MM.1S (cell line): ENCODE measurements at regions not wholly inside any gene's neighbourhood (a gene's known extent, or its start where the extent isn't known, plus 50 kb on each side); places are given as distances from the start of the nearest gene placed in this dataset.
"Not testable (repeated sequence)": the region's sequence is repeated elsewhere in the genome, so short reads cannot be mapped to it uniquely, and the experiment has no call there.

Source experiments
- EZH2 ChIP-seq: fragments of 300-600 bp; sonication (generic); optimal IDR thresholded peaks from 2 replicates; pipeline ENCODE3; 2017; ENCODE audit warnings: low read depth, mild to moderate bottlenecking, antibody characterized with exemption, low read length, mixed read lengths
- TF ChIP-seq, protein P1 (sequence below): fragments of 300-600 bp; sonication (generic); IDR thresholded peaks from 2 replicates; pipeline ENCODE4 v1.5.1; 2016; ENCODE audit warnings: antibody characterized with exemption, low read length, mixed read lengths

DNA sequence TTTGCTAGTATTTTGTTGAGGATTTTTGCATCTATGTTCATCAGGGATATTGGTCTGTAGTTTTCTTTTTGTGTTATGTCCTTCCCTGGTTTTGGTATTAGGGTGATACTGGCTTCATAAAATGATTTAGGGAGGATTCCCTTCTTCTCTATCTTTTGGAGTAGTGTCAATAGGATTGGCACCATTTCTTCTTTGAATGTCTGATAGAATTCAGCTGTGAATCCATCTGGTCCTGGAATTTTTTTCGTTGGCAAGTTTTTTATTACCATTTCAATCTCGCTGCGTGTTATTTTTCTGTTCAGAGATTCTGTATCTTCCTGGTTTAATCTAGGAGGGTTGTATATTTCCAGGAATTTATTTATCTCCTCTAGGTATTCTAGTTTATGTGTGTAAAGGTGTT is 234.3 kb downstream of the OXSM start:
- TF ChIP-seq, protein P1, sequence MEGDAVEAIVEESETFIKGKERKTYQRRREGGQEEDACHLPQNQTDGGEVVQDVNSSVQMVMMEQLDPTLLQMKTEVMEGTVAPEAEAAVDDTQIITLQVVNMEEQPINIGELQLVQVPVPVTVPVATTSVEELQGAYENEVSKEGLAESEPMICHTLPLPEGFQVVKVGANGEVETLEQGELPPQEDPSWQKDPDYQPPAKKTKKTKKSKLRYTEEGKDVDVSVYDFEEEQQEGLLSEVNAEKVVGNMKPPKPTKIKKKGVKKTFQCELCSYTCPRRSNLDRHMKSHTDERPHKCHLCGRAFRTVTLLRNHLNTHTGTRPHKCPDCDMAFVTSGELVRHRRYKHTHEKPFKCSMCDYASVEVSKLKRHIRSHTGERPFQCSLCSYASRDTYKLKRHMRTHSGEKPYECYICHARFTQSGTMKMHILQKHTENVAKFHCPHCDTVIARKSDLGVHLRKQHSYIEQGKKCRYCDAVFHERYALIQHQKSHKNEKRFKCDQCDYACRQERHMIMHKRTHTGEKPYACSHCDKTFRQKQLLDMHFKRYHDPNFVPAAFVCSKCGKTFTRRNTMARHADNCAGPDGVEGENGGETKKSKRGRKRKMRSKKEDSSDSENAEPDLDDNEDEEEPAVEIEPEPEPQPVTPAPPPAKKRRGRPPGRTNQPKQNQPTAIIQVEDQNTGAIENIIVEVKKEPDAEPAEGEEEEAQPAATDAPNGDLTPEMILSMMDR = not testable (repeated sequence)
- not testable (repeated sequence) for TF ChIP-seq EZH2
